Neutrophil (primary cell): ENCODE measurements at regions not wholly inside any gene's neighbourhood (a gene's known extent, or its start where the extent isn't known, plus 50 kb on each side); places are given as distances from the start of the nearest gene placed in this dataset.

ENCODE experiments used
- H3K27ac ChIP-seq: fragments of 200-600 bp; sonication (generic); 2 replicates; pipeline ENCODE4 v1.5.1; 2016; ENCODE audit warnings: mild to moderate bottlenecking, moderate library complexity
- H3K27me3 ChIP-seq: fragments of 200-600 bp; sonication (generic); 2 replicates; pipeline ENCODE4 v1.6.0; 2016; ENCODE audit warnings: mild to moderate bottlenecking
- H3K36me3 ChIP-seq: fragments of 200-600 bp; sonication (generic); 2 replicates; pipeline ENCODE4 v1.5.1; 2017
- H3K4me1 ChIP-seq, 2 experiments: fragments of 200-600 bp in 1 of 2; sonication (generic) in 1 of 2; 1 replicate in 1 of 2; 2 replicates in 1 of 2; pipeline versions ENCODE4 v1.5.1 to v1.6.1; 2013 to 2016; ENCODE audit warnings: low read depth in 1 of 2, low read length in 1 of 2, mild to moderate bottlenecking in 1 of 2, moderate library complexity in 1 of 2; ENCODE audit not compliant: control insufficient read depth in 1 of 2, insufficient read depth in 1 of 2
- H3K4me3 ChIP-seq, 2 experiments: fragments of 200-600 bp in 1 of 2; sonication (generic) in 1 of 2; 1 replicate in 1 of 2; 2 replicates in 1 of 2; pipeline ENCODE4 v1.5.1; 2013 to 2016; ENCODE audit warnings: low read depth in 1 of 2, low read length in 1 of 2, mild to moderate bottlenecking in 1 of 2, moderate library complexity in 1 of 2
- H3K9me3 ChIP-seq: fragments of 200-600 bp; sonication (generic); 2 replicates; pipeline ENCODE4 v1.5.1; 2016
- TF ChIP-seq, protein P1 (sequence below): fragments of 200-600 bp; sonication (generic); IDR thresholded peaks from 2 replicates; pipeline ENCODE4 v1.5.1; 2016; ENCODE audit warnings: antibody characterized with exemption

DNA sequence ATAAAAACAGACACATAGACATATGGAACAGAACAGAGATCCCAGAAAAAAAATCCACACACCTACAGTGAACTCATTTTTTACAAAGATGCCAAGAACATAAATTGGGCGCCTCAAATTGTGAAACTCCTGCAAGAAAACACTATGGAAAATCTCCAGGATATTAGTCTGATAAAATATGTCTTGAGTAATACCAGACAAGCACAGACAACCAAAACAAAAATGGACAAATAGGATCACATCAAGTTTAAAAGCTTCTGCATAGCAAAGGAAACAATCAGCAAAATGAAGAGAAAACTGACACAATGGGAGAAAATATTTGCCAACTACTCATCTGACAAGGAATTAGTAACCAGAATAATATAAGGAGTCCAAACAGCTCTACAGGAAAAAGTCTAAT is 337.3 kb upstream of the DIPK2B start:
- no peaks in the 10 kb centered on the region for H3K9me3 ChIP-seq
- no peaks in the 10 kb centered on the region for H3K36me3 ChIP-seq
- no peak overlapping the region for H3K4me3 ChIP-seq
- H3K27ac ChIP-seq, result no peak overlapping the region
- TF ChIP-seq, protein P1, sequence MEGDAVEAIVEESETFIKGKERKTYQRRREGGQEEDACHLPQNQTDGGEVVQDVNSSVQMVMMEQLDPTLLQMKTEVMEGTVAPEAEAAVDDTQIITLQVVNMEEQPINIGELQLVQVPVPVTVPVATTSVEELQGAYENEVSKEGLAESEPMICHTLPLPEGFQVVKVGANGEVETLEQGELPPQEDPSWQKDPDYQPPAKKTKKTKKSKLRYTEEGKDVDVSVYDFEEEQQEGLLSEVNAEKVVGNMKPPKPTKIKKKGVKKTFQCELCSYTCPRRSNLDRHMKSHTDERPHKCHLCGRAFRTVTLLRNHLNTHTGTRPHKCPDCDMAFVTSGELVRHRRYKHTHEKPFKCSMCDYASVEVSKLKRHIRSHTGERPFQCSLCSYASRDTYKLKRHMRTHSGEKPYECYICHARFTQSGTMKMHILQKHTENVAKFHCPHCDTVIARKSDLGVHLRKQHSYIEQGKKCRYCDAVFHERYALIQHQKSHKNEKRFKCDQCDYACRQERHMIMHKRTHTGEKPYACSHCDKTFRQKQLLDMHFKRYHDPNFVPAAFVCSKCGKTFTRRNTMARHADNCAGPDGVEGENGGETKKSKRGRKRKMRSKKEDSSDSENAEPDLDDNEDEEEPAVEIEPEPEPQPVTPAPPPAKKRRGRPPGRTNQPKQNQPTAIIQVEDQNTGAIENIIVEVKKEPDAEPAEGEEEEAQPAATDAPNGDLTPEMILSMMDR, result no peak
- no peaks in the 10 kb centered on the region for H3K4me1 ChIP-seq
- no peaks in the 10 kb centered on the region for H3K27me3 ChIP-seq

DNA sequence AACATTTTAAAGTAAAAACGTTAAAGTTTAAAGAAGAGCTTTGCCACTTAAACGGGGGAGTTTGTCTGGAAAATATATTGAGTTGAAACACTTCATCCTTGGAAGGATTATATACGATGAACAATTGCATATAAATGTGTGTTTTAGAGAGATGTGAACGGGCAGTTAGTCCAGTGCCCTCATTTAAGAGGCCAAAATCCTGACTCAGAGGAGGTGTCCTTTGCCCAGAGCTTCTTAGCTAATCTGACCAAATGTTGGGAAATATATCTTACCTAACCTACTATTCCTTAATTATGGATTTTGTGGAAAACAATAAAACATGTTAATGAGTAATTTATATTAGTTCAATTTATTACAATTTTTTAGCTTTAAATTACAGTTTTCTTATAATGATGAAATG is 327.2 kb upstream of the DIPK2B start:
- no peaks in the 10 kb centered on the region for H3K4me1 ChIP-seq
- no peak overlapping the region for H3K27ac ChIP-seq
- TF ChIP-seq, protein P1, result no peak
- no peak overlapping the region for H3K4me3 ChIP-seq
- H3K9me3 ChIP-seq, result no peaks in the 10 kb centered on the region
- H3K36me3 ChIP-seq, result no peaks in the 10 kb centered on the region
- H3K27me3 ChIP-seq, result no peaks in the 10 kb centered on the region

DNA sequence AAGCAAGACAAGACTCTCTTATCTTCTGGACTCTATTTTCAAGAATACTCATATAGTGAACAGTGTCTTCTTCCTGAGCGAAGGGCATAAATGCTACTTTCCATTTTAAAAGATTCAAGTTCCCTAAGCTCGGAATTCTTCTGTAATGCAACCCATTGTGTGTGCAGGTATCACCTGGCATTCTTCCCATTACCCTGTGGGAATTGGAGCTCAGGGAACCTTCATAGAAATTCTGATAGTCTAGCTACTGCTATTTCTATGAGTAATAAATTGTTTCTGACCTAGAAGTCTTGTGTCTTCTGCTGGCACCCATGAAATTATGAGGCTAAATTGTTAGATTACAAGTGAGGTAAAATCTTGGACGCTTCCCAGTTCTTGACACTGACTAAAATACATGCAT is 324.1 kb upstream of the DIPK2B start:
- H3K27me3 ChIP-seq, result no peaks in the 10 kb centered on the region
- no peak overlapping the region for H3K4me3 ChIP-seq
- TF ChIP-seq, protein P1, result no peak
- no peaks in the 10 kb centered on the region for H3K36me3 ChIP-seq
- no peaks in the 10 kb centered on the region for H3K4me1 ChIP-seq
- H3K27ac ChIP-seq, result no peak overlapping the region
- no peaks in the 10 kb centered on the region for H3K9me3 ChIP-seq

DNA sequence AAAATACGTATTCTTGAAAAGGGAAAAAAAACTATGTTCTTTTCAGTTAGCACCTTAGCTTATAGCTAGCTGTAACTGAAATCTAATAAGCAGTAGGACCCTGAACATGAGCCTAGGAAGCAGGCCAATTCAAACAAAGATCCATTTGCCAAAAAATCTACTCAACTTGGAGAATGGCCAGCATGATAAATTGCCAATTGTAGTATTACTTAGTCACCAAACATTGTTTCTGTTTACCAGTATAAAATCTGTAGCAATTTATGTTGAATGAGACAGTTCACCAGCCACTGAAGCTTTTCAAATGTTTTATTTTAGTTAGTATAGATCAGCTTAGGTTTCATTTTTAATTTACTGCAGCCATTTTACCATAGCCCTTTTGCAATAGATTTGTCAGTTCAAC is 323.6 kb upstream of the DIPK2B start:
- no peak overlapping the region for H3K27ac ChIP-seq
- H3K27me3 ChIP-seq, result no peaks in the 10 kb centered on the region
- no peaks in the 10 kb centered on the region for H3K36me3 ChIP-seq
- H3K4me1 ChIP-seq, result no peaks in the 10 kb centered on the region
- H3K4me3 ChIP-seq, result no peak overlapping the region
- no peaks in the 10 kb centered on the region for H3K9me3 ChIP-seq
- TF ChIP-seq, protein P1, result no peak

DNA sequence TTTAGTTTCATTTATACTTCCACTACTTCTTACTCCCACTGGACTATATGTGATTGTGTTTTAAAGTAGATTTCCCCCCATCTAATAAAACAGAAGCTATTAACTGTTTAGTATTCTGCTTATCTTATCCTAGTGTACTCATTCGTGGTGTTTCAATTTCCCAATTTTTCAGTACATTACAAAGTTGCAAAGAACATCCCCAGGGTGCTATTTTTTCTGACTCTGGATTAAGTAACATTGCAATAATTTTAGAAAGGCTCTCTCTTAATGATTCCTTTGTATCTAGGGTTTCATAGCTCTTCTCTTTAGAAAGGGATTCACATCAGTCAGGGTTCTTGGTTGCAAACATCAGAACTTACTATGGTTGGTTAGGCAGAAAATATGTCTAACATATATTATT is 317.9 kb upstream of the DIPK2B start:
- Histone ChIP-seq H3K9me3 (no peaks in the 10 kb centered on the region), H3K36me3 (no peaks in the 10 kb centered on the region), H3K27ac (no peak overlapping the region), H3K4me1 (no peaks in the 10 kb centered on the region), H3K27me3 (no peaks in the 10 kb centered on the region), H3K4me3 (no peak overlapping the region)
- TF ChIP-seq, protein P1, result no peak
